Urinary bladder (tissue), 3 donors: ENCODE measurements at regions not wholly inside any gene's neighbourhood (a gene's known extent, or its start where the extent isn't known, plus 50 kb on each side); places are given as distances from the start of the nearest gene placed in this dataset.
"Not testable (repeated sequence)": the region's sequence is repeated elsewhere in the genome, so short reads cannot be mapped to it uniquely, and the experiment has no call there.

Source experiments
- DNase-seq: peaks from one replicate; pipeline ENCODE4 v3.0.0-alpha.2; 2015; ENCODE audit errors: extremely low spot score
- H3K27ac ChIP-seq: one replicate; pipeline ENCODE4 v1.5.1; 2013; ENCODE audit warnings: low read depth, mild to moderate bottlenecking, moderate library complexity
- H3K36me3 ChIP-seq: one replicate; pipeline ENCODE4 v1.6.1; 2013; ENCODE audit warnings: mild to moderate bottlenecking, moderate library complexity; ENCODE audit not compliant: insufficient read depth
- H3K4me1 ChIP-seq: one replicate; pipeline ENCODE4 v1.6.1; 2013; ENCODE audit warnings: mild to moderate bottlenecking, moderate library complexity; ENCODE audit not compliant: insufficient read depth
- H3K4me3 ChIP-seq: one replicate; pipeline ENCODE4 v1.5.1; 2013; ENCODE audit warnings: low read depth, low read length
- WGBS: extraction: QIAGEN DNeasy Blood & Tissue Kit; methylation state at CpG from one replicate; pipeline ENCODE4 v1.1.7; 2013; 5-methylcytosine and 5-hydroxymethylcytosine counted together
- donor health status: healthy with polysubstance abuse.
- donor health status: healthy.

- Histone ChIP-seq H3K36me3 (no peaks in the 10 kb centered on the region), H3K4me1 (no peaks in the 10 kb centered on the region), H3K4me3 (peak overlapping the region; percentile 46), H3K27ac (peak overlapping the region; percentile 82)
- no peak for DNase-seq
- under 1% methylated on average over 77 of the region's 78 CpGs for WGBS
Observed at GRCh38 chr9:33676746-33677505, 118.4 kb upstream of the PRSS3 start.

GRCh38 chr9:33677506-33677809, 117.9 kb upstream of the PRSS3 start:
- peak overlapping the region; percentile 46 for H3K4me3 ChIP-seq
- DNase-seq, result no peak
- H3K4me1 ChIP-seq, result no peaks in the 10 kb centered on the region
- no peaks in the 10 kb centered on the region for H3K36me3 ChIP-seq
- no peak overlapping the region for H3K27ac ChIP-seq
- 28% methylated on average over 3 of the region's 3 CpGs for WGBS

GRCh38 chr9:33677961-33678360, 117.4 kb upstream of the PRSS3 start:
- DNase-seq, result no peak
- Histone ChIP-seq H3K27ac (no peak overlapping the region), H3K4me3 (no peak overlapping the region), H3K36me3 (no peaks in the 10 kb centered on the region), H3K4me1 (no peaks in the 10 kb centered on the region)
- WGBS, result 82% methylated on average over 3 of the region's 3 CpGs

- DNase-seq, result no peak
- Histone ChIP-seq H3K4me3 (no peak overlapping the region), H3K4me1 (no peaks in the 10 kb centered on the region), H3K36me3 (no peaks in the 10 kb centered on the region), H3K27ac (no peak overlapping the region)
- 85% methylated on average over 3 of the region's 3 CpGs for WGBS
Observed at GRCh38 chr9:33682551-33682950, 112.8 kb upstream of the PRSS3 start.

GRCh38 chr9:33684831-33685230, 110.5 kb upstream of the PRSS3 start:
- Histone ChIP-seq H3K36me3 (no peaks in the 10 kb centered on the region), H3K4me3 (no peak overlapping the region), H3K4me1 (no peaks in the 10 kb centered on the region), H3K27ac (no peak overlapping the region)
- DNase-seq, result no peak

GRCh38 chr9:33686942-33687341, 108.4 kb upstream of the PRSS3 start:
- no peak overlapping the region for H3K27ac ChIP-seq
- no peaks in the 10 kb centered on the region for H3K4me1 ChIP-seq
- H3K4me3 ChIP-seq, result no peak overlapping the region
- no peaks in the 10 kb centered on the region for H3K36me3 ChIP-seq
- no peak for DNase-seq
- 75% methylated on average over 4 of the region's 4 CpGs for WGBS

- 13% methylated on average over 2 of the region's 2 CpGs for WGBS
- no peak overlapping the region for H3K27ac ChIP-seq
- DNase-seq, result no peak
- H3K4me3 ChIP-seq, result no peak overlapping the region
- H3K4me1 ChIP-seq, result no peaks in the 10 kb centered on the region
- no peaks in the 10 kb centered on the region for H3K36me3 ChIP-seq
Observed at GRCh38 chr9:33687779-33688178, 107.6 kb upstream of the PRSS3 start.

- Histone ChIP-seq H3K4me1 (no peaks in the 10 kb centered on the region), H3K27ac (no peak overlapping the region), H3K36me3 (no peaks in the 10 kb centered on the region), H3K4me3 (no peak overlapping the region)
- DNase-seq, result no peak
- WGBS, result 70% methylated on average over 2 of the region's 2 CpGs
Observed at GRCh38 chr9:33690143-33690933, 105.0 kb upstream of the PRSS3 start.

GRCh38 chr9:33695299-33695698, 100.1 kb upstream of the PRSS3 start:
- no peak overlapping the region for H3K4me3 ChIP-seq
- no peaks in the 10 kb centered on the region for H3K36me3 ChIP-seq
- DNase-seq, result no peak
- H3K27ac ChIP-seq, result no peak overlapping the region
- WGBS, result 89% methylated on average over 2 of the region's 2 CpGs
- no peaks in the 10 kb centered on the region for H3K4me1 ChIP-seq

GRCh38 chr9:33695856-33696255, 99.5 kb upstream of the PRSS3 start:
- Histone ChIP-seq H3K36me3 (no peaks in the 10 kb centered on the region), H3K4me3 (no peak overlapping the region), H3K27ac (no peak overlapping the region), H3K4me1 (no peaks in the 10 kb centered on the region)
- DNase-seq, result no peak
- WGBS, result 90% methylated on average over 3 of the region's 3 CpGs

- Histone ChIP-seq H3K36me3 (no peaks in the 10 kb centered on the region), H3K4me1 (no peaks in the 10 kb centered on the region), H3K4me3 (no peak overlapping the region), H3K27ac (no peak overlapping the region)
- no peak for DNase-seq
Observed at GRCh38 chr9:33697171-33697570, 98.2 kb upstream of the PRSS3 start.

GRCh38 chr9:33698267-33698666, 97.1 kb upstream of the PRSS3 start:
- H3K36me3 ChIP-seq, result no peaks in the 10 kb centered on the region
- H3K4me1 ChIP-seq, result no peaks in the 10 kb centered on the region
- H3K4me3 ChIP-seq, result no peak overlapping the region
- H3K27ac ChIP-seq, result no peak overlapping the region
- WGBS, result 87% methylated on average over 1 of the region's 1 CpG
- no peak for DNase-seq

- H3K36me3 ChIP-seq, DNase-seq, H3K4me3 ChIP-seq, H3K4me1 ChIP-seq, H3K27ac ChIP-seq: not testable (repeated sequence)
- WGBS, result 82% methylated on average over 2 of the region's 2 CpGs
Observed at GRCh38 chr9:33700940-33701339, 94.4 kb upstream of the PRSS3 start.

- no peak overlapping the region for H3K27ac ChIP-seq
- WGBS, result 72% methylated on average over 8 of the region's 8 CpGs
- H3K4me1 ChIP-seq, result no peaks in the 10 kb centered on the region
- no peak for DNase-seq
- no peak overlapping the region for H3K4me3 ChIP-seq
- no peaks in the 10 kb centered on the region for H3K36me3 ChIP-seq
Observed at GRCh38 chr9:33703430-33704102, 91.8 kb upstream of the PRSS3 start.
